Mononuclear cell (primary cell): ENCODE measurements at regions not wholly inside any gene's neighbourhood (a gene's known extent, or its start where the extent isn't known, plus 50 kb on each side); places are given as distances from the start of the nearest gene placed in this dataset.

Experiments used
- H3K27me3 ChIP-seq: 2 replicates; pipeline ENCODE4 v1.6.0; 2011; ENCODE audit warnings: low read length, control low read depth; ENCODE audit not compliant: insufficient read depth
- H3K4me1 ChIP-seq: 2 replicates; pipeline ENCODE4 v1.5.1; 2011; ENCODE audit warnings: mild to moderate bottlenecking, low read length, control low read depth; ENCODE audit not compliant: insufficient read depth
- H3K4me3 ChIP-seq: 2 replicates; pipeline ENCODE4 v1.5.1; 2011; ENCODE audit warnings: mild to moderate bottlenecking, low read length, moderate library complexity
- H3K9me3 ChIP-seq: 2 replicates; pipeline ENCODE4 v1.5.1; 2011; ENCODE audit warnings: low read depth, mild to moderate bottlenecking, control low read depth, low read length

DNA sequence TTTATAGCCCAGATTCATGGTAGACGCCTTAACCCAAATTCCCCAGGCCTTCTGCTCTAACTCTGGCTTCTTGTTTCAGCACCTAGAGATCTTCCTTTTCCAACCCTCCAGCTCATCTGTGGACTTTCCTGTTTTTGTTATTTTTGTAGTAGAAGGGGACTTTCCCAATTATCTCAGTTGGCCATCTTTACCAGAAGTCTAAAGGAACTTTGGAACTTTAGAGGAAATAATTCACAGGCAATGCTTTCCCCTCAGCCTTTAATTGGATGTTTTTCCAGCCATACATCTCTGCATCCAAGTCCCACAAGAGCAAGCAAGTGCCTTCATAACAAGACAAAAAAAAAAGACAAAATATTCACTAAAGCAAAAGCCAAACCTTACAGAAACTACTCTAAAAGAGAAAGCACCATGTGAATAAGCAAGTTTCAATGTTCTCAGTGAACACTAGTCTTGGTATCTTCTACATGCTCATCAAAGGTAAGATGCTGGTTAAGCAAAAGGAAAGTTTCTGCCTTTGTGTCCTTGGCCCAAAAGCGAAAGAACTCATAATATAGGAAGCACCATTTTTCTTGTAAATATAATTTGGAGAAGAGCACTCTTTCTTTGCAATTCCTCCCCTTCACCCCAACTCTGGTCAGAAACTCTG, 377.3 kb downstream of the SETD4 start:
- no peaks in the 10 kb centered on the region for H3K9me3 ChIP-seq

DNA sequence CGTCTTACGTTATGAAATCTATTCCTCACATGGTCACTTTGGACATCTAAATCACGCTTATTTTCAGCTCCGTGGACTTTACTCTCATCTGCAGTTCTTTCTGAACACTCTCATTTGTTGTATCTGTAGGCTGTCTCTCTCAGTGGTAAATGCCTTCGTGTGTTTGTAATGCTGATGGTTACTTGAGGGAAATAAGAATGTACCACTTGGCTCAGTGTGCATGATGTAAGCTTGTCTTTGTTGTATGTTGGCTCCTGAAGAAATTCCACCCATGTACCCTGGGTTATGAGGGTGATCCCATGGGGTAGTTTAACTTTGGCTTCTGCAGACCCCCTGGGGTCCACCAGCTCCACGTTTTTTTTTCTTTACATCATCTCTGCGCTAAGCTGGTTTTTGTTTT, 378.4 kb downstream of the SETD4 start:
- Histone ChIP-seq H3K4me3 (no peak overlapping the region), H3K4me1 (no peaks in the 10 kb centered on the region), H3K27me3 (peaks cover 3% of the 10 kb centered on the region), H3K9me3 (no peaks in the 10 kb centered on the region)

More for the DNA sequence above, 377.3 kb downstream of the SETD4 start:
- Histone ChIP-seq H3K27me3 (peaks cover 3% of the 10 kb centered on the region), H3K4me3 (no peak overlapping the region), H3K4me1 (no peaks in the 10 kb centered on the region)

DNA sequence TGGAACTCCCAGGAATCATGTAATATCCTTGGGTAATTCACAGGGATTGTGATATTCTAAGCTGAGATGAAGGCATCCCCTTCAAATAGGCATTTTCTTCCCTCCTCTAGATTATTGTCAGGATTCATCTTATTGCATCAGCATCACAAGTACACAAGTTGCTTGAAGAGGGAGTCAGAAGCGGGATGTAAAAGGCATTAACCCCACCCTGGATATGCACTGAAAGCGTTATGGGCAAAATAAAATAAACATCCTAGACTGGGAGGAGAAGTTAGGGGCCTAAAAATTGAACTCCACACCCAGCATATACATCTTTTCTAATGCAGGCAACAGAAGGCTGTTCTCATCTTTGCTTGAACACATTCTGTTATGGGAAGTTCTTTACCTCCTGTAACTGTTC, 381.2 kb downstream of the SETD4 start:
- Histone ChIP-seq H3K9me3 (no peaks in the 10 kb centered on the region), H3K4me3 (no peak overlapping the region), H3K27me3 (no peaks in the 10 kb centered on the region), H3K4me1 (no peaks in the 10 kb centered on the region)

DNA sequence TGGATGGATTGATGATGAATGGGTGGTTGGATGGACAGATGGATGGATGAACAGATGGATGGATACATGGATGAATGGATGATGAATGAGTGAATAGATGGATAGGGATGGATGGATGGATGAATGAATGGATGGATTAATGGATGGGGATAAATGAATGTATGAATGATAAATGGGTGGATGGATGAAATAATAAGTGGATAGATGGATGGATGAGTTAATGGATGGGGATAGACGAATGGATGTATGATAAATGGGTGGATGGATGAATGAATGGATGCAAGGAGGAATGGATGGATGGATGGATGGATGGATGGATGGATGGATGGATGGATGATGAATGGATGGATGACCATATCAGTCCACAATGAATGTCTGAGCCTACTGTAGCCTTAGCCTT, 381.9 kb downstream of the SETD4 start:
- Histone ChIP-seq H3K4me1 (no peaks in the 10 kb centered on the region), H3K9me3 (no peaks in the 10 kb centered on the region), H3K4me3 (no peak overlapping the region), H3K27me3 (no peaks in the 10 kb centered on the region)

DNA sequence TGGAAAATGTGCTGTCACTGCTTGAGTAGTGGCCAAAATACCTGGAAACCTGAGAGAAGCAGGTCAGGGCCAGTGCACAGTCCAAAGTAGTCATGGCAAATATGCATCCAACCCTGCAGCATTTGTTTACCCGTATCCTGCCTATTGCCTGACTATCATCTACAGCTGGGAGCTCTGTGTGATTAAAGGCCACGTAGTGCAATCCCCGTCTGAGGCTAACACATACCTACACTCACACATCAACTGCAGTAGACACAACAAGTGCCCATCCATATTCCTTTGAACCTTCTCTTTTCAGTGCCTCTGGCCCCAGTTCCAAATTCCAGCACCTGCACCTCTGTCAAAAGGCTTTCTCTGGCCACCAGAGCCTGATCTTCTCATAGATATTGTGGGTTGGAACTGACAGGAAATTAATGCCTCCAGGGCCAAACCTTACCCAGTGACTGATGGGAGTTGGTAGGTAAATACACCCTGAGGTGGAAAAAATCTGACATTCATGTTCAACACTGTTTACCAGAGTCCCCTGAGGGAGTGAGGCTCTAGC, 383.0 kb downstream of the SETD4 start:
- H3K9me3 ChIP-seq: no peaks in the 10 kb centered on the region
- no peaks in the 10 kb centered on the region for H3K27me3 ChIP-seq
- no peaks in the 10 kb centered on the region for H3K4me1 ChIP-seq
- no peak overlapping the region for H3K4me3 ChIP-seq

DNA sequence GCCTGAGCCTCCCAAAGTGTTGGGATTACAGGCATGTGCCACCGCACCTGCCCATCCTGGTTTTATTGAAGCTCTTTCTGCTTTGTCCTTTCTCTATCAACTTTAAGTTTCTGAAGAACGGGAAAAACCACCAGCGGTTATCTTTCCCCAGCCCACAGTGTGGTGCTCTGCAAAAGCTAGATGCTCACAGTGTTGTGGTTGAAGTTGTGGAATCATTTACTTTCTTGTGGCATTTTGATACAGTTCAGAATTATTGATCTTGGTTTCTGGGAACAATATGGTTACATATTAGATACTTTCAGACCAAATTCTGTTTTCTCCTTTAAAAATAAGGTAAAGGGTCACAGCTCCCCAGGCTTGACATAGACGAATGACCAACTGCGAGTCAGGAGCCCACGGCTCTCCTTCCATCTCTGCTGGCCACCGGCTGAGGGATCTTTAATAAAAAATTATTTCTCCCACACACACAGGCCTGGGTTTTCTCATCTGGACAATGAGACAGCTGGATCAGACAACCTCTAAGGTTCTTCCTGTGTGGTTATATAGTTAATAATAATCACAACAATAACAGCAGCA, 385.3 kb downstream of the SETD4 start:
- no peaks in the 10 kb centered on the region for H3K9me3 ChIP-seq
- no peaks in the 10 kb centered on the region for H3K4me1 ChIP-seq
- H3K27me3 ChIP-seq: no peaks in the 10 kb centered on the region
- H3K4me3 ChIP-seq: no peak overlapping the region

DNA sequence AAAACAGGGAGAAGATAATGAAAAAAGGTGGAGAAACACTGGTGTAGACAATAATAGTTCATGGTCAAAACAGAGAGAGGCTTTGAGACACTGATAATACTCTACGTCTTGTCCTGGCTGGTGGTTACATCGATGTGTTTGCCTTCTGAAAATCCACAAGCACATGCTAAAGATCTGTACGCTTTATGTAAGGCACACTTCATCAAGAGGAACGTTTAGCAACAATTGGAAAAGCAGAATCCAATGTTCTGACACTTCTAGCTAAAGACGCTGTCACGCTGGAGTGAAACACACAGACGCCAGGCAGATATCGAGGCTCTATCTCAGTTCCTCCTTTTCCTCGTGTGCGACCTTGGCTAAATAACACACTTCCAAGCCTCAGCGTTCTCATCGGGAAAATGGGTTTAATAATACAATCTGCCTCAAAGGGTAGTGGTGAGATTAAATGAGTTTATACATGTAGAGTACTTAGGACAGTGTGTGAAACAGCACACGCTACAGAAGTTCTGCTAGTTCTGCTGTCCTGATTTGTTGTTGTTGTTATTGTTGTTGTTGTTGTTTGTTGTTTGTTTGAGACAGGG, 386.1 kb downstream of the SETD4 start:
- no peak overlapping the region for H3K4me3 ChIP-seq
- no peaks in the 10 kb centered on the region for H3K27me3 ChIP-seq
- H3K4me1 ChIP-seq: no peaks in the 10 kb centered on the region
- no peaks in the 10 kb centered on the region for H3K9me3 ChIP-seq

DNA sequence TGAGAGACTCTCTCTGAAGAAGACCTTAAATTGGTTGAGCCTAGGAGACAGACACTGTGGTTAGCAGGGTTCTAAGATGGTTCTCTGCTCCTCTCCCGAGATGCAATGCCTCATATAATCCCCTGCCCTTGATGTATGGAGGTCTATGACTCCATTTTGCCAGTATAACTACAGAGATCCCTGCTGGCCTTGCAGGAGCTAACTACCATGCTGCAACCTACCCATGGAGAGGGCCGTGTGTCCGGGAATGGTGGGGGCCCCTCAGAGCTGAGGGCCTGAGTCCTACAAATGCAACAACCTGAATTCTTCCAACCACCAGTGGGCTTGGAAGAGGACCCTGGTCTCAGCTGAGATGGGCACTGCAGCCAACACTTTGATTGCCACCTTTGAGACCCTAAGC, 388.0 kb downstream of the SETD4 start:
- Histone ChIP-seq H3K4me1 (no peaks in the 10 kb centered on the region), H3K4me3 (no peak overlapping the region), H3K9me3 (no peaks in the 10 kb centered on the region), H3K27me3 (no peaks in the 10 kb centered on the region)

DNA sequence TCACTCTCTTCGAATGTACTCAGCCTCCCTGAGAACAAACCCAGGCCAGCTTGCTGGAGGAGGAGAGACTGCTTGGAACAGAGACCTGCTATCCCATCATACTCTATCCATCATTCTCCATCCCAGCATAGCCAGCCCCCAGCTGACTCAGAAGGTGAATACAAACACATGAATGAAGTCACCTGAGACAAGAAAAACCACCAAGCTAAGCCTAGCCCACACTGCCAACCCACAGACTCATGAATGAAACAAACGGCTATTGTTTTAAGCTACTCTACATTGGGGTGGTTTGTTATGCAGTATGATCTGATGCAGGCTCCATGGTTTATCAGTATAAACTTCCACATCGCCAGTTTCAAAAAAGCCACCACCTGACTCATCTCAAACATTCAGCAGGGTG, 395.6 kb downstream of the SETD4 start:
- Histone ChIP-seq H3K27me3 (no peaks in the 10 kb centered on the region), H3K4me1 (no peaks in the 10 kb centered on the region), H3K4me3 (no peak overlapping the region), H3K9me3 (no peaks in the 10 kb centered on the region)

DNA sequence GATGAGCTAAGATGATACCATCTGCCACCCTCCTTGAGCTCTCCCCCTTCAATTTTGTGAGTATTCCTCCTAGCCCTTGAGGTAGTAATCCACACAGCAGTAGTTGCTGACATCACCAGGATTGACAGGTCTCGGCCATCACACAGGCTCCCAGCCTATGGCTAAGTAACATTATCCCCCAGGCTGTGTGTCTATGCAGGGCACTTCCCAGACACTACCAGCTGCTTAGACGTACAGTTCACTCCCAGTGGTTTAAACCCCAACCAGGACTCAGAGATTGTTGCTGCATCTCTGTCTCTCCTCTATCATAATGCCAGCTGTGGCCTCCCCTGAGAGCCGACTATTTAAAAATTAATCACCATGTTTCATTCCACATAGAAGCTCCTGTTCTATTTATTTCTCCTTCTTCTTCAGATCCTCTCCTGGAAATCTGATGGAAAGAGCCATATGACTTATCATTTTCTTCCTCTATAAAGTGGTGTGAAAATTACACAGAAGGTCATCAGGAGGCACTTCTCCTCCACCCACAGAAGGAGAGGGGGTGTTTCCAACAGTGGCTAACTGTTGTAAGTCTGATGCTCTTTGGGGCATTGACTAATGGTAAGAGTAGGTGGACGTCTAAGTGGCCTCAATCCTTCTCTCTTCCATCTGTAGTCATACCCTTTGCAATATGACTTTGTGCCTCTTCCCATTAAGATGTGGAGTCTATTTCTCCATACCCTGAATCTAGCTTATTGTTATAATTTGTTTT, 396.3 kb downstream of the SETD4 start:
- no peaks in the 10 kb centered on the region for H3K27me3 ChIP-seq
- no peaks in the 10 kb centered on the region for H3K4me1 ChIP-seq
- H3K4me3 ChIP-seq: no peak overlapping the region
- no peaks in the 10 kb centered on the region for H3K9me3 ChIP-seq

DNA sequence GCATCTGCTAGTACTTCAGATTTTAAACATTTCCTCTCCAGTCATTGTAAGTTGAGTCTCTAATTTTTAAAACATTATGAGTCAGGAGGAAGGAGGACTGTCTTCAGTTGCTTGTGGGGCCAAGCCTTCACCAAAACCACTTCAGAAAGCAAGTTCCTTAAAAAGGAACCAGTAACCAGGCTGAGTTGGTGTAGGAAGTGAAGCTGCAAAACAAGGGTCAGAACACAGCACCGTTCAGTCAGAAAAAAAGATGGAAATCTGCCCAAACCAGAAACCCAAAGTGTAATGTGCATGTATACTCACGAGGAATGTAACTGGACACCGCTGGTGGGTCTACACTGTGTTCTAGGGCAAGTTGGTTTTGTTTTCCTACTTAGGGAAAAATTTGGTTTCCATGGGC, 402.1 kb downstream of the SETD4 start:
- Histone ChIP-seq H3K9me3 (no peaks in the 10 kb centered on the region), H3K4me1 (peaks cover 8% of the 10 kb centered on the region), H3K27me3 (no peaks in the 10 kb centered on the region), H3K4me3 (no peak overlapping the region)

DNA sequence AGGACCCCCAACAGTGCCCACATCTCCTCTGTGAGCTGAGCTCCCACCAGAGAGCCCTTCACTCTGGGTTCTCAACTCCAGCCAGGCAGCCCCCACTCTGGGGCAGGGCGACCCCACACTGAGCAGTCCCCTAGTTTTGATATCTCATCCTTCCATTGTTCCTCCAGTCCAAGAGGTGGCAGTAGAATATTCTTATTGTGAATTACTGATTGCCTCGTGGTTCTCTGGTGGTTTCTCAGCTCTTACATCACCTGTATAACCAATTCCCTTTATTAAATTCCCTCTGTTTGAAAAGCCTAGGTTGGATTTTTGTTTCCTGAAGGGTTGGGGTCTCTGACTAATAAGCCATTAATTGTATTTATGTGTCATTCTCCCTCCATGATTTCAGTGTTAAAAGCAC, 407.5 kb downstream of the SETD4 start:
- Histone ChIP-seq H3K27me3 (no peaks in the 10 kb centered on the region), H3K4me1 (peaks cover 3% of the 10 kb centered on the region), H3K4me3 (no peak overlapping the region), H3K9me3 (no peaks in the 10 kb centered on the region)

DNA sequence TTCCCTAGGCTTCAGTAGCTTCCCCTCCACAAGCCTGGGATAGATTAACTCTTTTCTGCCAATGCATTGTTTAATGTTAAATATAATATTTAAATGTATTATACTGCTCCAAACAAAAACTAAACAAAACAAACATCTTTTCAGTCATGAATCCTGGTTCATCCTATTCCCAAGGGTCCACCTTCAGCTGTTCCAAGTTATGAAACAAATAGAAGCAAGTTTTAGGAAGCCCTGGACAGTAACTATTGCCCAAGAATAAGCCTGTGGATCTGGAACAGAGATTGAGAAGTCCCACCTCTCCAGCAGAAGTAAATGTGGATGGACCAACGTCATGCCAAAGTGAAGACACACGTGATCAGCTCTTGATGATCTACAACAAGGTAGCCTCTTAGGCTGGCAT, 408.1 kb downstream of the SETD4 start:
- Histone ChIP-seq H3K9me3 (no peaks in the 10 kb centered on the region), H3K4me3 (no peak overlapping the region), H3K4me1 (no peaks in the 10 kb centered on the region), H3K27me3 (no peaks in the 10 kb centered on the region)

DNA sequence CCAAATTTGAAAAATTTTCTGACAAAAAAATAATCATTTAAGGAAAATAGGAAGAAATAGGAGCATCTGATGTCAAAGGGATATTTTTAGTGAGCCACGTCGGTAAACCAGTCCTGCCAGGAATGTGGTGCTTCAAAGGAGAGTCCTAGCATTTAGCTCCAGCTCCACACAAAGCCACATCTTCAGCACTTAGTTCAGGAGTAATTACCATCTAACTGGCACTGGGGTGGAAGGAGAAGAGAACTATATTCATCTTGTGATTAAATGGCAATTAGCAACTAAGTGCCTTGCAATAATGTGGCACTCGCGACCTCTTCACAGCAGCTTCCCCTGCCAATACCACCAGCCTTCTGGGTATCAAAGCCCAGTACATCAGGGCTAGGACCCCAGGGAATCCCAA, 409.1 kb downstream of the SETD4 start:
- Histone ChIP-seq H3K27me3 (no peaks in the 10 kb centered on the region), H3K4me1 (no peaks in the 10 kb centered on the region), H3K4me3 (no peak overlapping the region), H3K9me3 (no peaks in the 10 kb centered on the region)

DNA sequence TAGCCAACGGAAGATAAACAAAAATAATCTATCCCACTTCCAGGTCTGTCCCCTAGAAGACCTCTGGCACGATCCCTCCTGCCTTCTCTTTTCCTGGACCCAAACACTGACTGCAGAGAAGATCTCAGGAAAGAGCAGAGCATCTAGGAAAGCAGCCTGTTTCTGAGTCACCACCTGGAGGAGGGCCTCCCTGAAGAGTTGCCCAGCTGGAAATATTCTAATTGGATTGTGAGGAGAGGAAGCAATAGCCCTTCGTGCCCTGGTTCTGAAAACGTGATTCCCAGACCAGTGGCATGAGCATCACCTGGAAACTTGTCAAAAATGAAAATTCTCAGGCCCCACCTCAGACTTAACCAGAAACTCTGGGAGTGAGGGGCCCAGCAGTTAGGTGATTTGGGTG, 411.1 kb downstream of the SETD4 start:
- no peaks in the 10 kb centered on the region for H3K4me1 ChIP-seq
- H3K9me3 ChIP-seq: no peaks in the 10 kb centered on the region
- H3K27me3 ChIP-seq: no peaks in the 10 kb centered on the region
- H3K4me3 ChIP-seq: no peak overlapping the region
